HG03097 (cell line): ENCODE measurements at regions not wholly inside any gene's neighbourhood (a gene's known extent, or its start where the extent isn't known, plus 50 kb on each side); places are given as distances from the start of the nearest gene placed in this dataset.

ENCODE experiments used
- ATAC-seq: cut with Tn5 transposase; IDR thresholded peaks from one replicate; pipeline ENCODE4 v1.9.1; 2021; ENCODE audit not compliant: unreplicated experiment, low FRiP score

GRCh38 chr4:24015782-24016181 is 125.9 kb upstream of the PPARGC1A start:
- no peak for ATAC-seq

DNA sequence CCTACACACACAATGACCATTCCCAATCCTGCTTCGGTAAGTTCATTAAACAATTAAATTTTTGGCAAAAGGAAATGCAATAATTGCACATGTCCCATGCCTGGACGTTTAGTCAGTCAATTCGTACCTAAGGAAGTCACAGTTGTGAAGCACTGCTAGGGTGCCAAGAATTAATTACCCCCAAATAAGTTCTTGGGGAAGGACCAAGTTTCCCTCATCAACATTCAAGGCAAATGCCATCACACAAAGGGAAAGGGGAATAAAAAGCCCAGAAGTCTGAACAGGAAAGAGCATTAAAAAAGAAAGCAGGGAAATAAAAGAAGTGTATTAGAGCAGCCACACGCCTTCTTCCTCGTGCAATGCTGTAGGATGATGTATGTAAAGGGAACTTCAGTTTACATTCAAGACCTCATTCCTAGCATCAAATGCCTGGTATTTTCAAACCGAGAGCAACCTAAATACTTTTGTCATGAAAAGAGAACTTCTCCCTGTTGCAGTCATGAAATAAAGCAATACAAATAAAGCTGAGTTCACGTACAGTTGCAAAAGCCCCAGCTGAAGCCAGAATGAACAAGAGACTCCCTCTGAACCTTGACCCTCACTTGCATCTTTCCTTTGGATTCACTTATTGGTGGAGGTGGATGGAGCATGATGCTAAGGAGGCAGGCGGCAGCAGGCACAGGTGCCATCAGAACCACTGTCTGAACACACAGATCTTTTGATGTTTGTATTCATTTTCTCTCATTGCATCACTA is 124.0 kb upstream of the PPARGC1A start:
- ATAC-seq: no peak

GRCh38 chr4:24010994-24011393 is 121.1 kb upstream of the PPARGC1A start:
- no peak for ATAC-seq

DNA sequence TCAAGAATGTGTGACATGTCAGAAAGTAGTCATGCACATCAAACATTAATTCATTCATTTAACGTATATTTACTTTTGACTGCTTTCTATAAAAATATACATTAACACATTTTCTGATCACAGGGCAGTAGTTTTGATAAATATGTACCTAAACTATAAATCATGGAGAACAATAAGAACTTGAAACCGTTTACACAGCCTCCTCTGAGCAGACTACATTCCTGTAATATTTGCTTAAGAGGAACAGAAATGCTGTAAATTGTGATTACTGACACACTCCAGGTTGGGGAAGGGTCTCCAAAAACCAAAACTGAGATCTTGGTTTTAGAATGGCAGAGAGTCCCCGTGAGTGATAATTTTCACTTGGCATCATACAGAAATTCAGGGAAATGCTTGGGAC is 120.7 kb upstream of the PPARGC1A start:
- ATAC-seq: no peak

DNA sequence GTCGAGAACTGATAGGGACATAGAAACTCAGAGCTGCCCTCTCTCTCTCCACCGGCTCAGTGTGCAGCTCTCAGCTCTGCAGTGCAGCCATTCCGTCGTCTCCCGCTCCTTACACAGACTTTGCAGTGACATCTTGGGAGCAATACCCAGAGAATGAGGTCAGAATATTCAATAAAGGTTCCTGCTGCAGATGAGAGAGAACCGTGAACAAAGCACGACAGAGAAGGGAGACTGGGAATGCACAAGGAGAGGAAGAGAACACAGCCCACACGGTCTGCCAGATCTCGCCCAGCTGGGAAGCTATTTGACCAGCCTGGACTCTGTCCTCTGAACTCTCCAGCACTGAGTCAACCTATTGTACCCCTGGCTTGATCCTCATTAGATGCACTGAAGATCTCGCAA is 118.0 kb upstream of the PPARGC1A start:
- no peak for ATAC-seq

DNA sequence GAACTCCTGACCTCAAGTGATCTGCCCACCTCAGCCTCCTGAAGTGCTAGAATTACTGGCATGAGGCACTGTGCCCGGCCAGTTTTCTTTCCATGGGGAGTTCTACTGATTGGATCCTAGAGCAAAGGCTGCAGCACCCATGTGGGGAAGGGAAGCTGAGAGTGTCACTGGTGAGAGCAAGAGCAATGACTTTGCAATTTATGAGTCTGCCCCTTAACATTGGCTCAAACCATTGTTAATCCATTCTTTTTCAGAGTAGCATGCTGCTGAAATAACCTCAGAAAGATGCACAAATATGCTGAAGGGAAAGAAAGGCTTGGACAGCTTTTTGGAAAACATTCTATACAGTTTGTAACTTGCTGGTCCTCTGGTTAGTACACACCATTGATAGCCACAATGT is 116.4 kb upstream of the PPARGC1A start:
- ATAC-seq: no peak

GRCh38 chr4:24003926-24004325 is 114.1 kb upstream of the PPARGC1A start:
- no peak for ATAC-seq

- no peak for ATAC-seq
Measured at GRCh38 chr4:24003496-24003895, 113.6 kb upstream of the PPARGC1A start.

- no peak for ATAC-seq
Measured at GRCh38 chr4:24002330-24002966, 112.6 kb upstream of the PPARGC1A start.

- ATAC-seq: no peak
Measured at GRCh38 chr4:24001486-24002329, 111.9 kb upstream of the PPARGC1A start.

DNA sequence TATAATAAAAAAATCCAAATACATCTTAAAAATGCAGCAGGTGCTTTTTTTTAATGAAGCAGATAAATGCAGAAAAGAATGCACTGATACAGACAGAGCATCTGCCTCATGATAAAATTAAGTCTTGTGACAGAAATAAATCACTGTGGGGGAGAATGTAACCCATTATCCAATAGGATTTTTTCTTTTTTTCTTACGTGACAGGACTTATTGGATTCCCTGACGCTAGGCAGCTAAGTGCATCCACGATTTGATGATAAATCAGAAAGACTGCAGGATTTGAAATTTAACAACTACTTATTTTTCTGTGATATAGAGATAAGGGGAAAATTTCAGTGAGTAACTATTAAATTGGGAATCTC is 110.6 kb upstream of the PPARGC1A start:
- ATAC-seq: no peak

- no peak for ATAC-seq
Measured at GRCh38 chr4:23999714-24000469, 110.0 kb upstream of the PPARGC1A start.

DNA sequence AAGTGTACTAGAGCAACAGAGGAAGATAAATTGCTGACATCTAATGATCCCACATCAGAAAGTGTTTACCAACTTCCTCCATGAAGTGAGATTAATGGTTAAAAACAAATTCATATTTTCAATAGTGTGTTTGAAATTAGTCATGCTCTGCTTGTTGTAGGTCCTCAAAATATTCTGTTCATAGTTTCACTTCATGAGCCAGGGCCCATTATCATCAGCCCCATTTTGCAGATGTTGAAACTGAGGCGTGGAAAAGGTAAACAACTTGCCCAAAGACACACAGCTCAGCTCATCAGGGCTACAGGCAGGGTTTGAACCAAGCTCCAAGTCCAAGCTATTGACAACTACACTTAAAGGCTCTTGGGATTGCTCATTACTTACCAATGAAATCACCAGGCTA is 103.5 kb upstream of the PPARGC1A start:
- no peak for ATAC-seq

GRCh38 chr4:23991444-23991843 is 101.6 kb upstream of the PPARGC1A start:
- ATAC-seq: no peak

GRCh38 chr4:23986270-23986669 is 96.4 kb upstream of the PPARGC1A start:
- no peak for ATAC-seq

DNA sequence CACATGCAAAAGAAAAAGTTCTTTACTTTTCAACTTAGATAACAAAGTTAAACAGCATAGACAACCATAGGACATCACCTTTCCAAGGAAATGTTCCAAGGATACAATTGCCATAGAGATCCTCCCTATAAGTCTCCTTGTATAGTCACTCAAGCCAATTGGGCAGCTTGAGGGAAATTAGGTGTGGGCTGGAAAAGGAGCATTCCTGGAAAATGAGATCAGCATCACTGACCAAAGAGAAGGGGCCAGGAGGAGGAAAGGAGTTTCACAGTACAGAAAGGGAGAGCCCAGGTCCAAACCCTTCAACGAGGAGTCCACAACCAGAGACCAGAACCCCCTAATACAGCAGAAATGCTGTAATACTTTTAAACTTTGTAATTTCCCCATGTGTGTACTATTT is 91.5 kb upstream of the PPARGC1A start:
- ATAC-seq: no peak

GRCh38 chr4:23979534-23979933 is 89.7 kb upstream of the PPARGC1A start:
- no peak for ATAC-seq

DNA sequence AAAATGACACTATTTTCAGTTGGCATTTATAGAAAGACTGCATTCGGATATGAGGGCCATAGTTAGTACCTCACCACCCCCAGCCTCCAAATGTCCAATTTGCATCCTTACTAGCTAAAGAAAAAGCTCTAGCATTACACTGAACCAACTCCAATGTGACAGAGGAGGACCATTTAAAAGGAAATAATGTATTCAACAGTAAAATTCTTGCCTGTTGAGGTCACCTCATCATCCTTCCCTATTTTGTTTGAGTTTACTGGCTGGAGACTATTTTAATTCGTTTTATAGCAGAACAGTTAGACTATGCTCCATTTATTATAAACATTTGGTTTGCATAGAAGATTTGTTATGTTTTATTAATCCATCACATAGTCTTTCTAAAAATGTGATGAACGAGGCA is 88.2 kb upstream of the PPARGC1A start:
- no peak for ATAC-seq

DNA sequence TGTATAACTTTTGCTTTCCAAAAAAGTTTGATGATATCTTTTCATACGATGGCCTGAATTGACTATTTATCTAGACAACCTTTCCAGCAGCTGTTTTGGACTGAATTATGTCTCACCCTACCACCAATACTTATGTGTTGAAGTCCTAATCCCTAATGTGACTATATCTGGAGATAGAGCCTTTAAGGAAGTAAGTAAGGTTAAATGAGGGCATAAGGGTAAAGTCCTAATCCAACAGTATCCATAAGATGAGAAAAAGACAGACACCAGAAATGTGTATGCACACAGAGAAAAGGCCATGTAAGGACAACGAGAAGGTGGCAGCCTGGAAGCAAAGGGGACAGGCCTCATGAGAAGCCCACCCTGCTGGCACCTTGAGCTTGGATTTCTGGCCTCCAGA is 86.6 kb upstream of the PPARGC1A start:
- ATAC-seq: no peak

- no peak for ATAC-seq
Measured at GRCh38 chr4:23973308-23973855, 83.5 kb upstream of the PPARGC1A start.

DNA sequence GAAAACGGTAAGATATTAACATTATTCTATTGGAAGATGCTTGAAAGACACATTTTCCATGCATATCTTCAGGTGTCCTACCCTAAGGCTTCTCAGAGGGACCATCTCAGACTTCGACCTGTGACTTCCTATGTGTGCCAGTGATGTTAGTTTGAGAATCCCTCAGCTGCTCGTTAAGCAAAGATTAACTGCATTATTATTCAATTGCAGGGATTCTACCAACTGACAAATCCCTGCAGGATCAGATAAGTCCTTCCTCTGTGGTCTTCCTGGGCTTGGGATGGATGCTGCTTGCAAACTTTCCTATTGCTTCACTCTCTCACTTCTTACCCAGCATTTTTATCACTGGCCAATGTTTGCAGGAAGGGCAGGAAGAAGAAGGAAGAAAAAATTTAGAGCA is 83.0 kb upstream of the PPARGC1A start:
- ATAC-seq: no peak
